ENCODE measurements at regions not wholly inside any gene's neighbourhood (a gene's known extent, or its start where the extent isn't known, plus 50 kb on each side); places are given as distances from the start of the nearest gene placed in this dataset.

DNA sequence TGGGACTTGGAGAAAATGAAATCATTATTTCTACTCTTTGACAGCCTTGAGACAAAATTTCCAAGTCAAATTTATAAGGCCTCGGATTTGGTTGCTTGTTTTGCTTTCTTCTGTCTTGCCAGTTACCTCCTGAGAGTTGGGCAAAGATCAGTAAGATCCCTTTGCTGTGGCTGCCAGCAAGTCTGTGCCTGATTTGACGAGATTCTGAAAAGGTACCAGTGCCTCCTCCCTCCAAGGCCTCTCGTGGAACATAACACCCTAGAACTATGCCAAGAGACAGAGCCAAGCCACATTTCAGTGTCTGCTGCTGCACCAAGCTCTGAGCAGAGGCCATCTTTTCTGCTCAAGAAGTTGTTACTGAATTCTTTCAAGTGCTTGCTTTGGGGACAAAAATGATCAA lies 61.0 kb downstream of the GTPBP8 start:
- no peak for DNase-seq (ENCODE audit: low read depth in 2 of 2)

DNA sequence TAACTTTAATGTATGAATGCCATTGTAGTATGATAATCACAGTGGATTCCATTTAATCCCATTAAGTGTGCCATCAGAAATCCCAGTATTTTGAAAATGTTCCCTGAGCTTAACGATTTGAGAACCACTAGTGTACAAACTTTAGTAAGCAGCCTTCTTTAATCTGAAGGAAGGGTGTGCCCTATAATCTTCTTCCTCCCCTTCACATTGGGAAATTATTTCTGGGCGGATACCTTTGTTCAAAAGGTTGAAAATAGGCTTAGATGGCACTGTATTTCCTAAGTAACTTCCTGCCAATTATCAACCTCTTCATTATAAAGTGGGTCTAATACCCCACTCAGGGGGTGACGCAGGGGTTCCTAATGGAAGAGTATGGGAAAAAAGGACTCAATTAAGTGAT lies 62.4 kb downstream of the GTPBP8 start:
- DNase-seq (ENCODE audit: low read depth in 2 of 2) = no peak

DNA sequence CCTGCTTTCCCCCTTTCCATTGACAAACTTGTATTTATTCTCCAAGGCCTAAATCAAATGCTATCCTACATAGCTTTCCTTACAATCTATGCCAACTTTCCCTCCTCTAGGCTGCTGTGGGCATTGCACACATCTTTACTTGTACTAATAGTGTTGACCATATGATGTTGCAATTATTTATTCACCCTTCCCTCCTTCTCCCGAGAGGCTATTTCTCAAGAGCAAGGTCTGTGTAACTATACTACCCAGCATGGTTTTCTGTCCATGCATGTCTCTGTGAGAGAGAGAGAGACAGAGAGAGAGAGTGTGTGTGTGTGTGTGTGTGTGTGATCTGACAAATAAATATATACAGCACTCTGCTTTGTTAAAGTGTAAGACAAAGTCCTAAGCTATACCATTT lies 63.8 kb downstream of the GTPBP8 start:
- DNase-seq (ENCODE audit: low read depth in 2 of 2) = no peak

DNA sequence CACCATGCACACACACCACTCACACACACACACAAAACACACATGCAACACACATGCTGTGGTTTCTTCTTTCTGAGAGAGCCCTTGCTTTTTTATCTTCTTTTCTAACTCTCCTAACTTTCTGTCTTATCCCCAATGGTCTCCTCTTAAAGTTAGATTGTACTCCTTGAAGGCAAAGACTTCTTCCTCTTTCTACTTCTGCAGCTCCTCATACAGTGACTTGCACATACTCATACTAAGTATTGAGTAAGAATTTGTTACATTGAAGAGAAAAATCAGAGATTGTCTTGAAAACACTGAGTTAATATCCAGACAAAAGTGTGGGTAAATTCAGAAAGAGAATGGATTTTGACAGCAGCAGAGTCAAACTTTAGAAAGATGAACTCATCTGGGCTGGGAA lies 64.4 kb downstream of the GTPBP8 start:
- no peak for DNase-seq (ENCODE audit: low read depth in 2 of 2)

DNA sequence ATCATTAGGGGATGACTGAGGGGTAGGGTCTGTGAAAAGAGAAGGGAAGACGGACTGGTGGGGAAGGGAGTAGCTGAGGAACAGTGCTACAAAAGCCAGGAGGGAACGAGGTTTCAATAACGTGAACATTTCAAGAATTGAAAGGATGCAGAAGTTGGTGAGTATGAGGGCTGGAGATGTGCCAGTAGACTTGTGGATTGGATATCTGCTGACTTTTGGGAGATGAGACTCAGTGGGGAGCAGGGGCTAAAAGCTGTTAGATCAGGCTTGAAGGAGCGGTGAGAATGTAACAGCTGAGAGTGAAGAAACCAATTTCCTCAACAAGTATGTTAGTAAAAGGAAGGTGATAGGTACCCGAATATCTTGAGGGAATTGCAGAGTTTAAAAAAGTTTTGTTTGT lies 65.2 kb downstream of the GTPBP8 start:
- no peak for DNase-seq (ENCODE audit: low read depth in 2 of 2)

DNA sequence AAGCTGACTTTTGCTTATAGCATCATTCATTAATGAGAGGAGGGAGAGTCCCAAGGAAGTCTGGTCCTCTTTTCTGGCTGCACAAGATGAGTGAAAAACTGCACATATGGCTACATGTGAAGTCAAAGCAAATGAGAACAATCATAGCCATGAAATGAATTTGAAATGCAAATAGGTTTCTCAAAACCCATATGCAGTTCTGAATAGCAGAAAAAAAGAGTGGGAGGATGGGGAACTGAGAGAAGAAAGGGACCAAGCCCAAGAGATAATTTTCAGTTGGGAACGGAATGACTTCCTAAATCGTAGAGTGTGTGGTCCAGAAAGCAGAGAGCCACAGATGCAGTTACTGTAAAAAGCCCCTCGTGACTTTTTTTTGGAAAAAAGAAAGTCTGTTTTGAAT lies 66.3 kb downstream of the GTPBP8 start:
- no peak for DNase-seq (ENCODE audit: low read depth in 2 of 2)

DNA sequence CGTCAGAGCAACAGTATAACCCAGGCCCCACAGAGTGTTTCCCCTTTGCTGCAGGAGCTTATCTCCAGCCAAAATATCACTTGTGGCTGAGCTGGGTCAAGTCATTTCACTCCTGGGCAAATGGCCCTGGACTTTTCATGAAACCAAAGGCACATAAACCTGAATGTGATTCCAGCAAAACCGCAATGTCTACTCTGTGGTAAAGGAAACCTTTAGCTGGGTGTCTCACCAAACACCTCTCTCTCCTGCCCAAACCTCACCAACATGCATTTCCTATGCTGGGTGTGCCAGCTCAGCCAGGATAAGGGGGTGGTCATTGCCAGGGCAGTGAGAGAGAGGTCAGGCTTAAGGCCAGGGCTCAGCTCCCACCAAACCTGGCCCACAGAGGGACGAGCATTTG lies 67.4 kb downstream of the GTPBP8 start:
- no peak for DNase-seq (ENCODE audit: low read depth in 2 of 2)

DNA sequence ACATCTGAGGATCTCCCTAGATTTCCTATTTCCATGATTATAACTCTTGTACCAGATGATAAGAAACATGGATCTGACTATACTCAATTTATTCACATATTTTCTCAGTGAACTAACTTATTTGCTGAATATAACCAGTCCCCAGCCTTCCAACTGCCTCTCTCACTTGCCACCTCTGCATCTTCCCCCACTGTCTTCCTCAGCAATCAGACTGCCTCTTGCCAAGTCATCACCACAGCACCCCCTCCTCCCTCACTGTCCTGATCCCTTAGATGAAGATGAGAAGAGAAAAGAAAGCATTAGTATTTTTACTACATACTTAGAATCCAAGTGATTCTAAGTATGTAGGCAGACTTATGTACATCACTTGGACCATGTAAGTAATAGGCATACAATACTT lies 71.9 kb downstream of the GTPBP8 start:
- no peak for DNase-seq (ENCODE audit: low read depth in 2 of 2)

DNA sequence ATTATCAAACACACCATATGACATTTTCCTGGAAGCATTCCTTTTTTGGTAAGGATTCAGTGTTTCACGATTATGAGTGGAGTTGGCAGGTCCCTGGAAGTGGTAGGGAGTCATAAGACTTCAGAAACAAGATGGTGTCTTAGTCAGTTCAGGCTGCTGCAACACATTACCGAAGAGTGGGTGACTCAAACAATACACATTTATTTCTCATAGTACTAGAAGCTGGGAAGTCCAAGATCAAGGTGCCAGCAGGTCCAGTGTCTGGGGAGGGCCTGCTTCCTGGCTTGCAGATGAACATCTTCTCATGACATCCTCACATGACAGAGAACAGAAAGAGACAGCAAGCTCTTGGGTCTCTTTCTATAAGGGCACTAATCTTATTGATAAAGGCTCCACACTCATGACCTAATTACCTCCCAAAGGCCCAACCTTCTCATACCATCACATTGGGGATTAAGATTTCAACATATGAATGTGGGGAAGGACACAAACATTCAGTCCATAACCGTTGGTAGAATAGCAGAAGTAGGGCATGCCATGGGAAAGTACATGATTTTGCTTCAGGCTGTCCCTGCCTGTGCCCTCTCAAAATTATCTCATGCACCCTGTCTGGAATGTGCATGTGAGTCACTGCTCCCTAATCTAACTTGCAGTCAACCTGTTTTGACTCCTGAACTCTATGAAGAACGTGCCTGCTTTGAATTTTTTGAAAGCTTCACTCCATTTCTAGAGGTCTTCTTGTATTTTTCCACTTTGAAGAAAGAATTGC lies 72.5 kb downstream of the GTPBP8 start:
- DNase-seq (ENCODE audit: low read depth in 2 of 2) = no peak

DNA sequence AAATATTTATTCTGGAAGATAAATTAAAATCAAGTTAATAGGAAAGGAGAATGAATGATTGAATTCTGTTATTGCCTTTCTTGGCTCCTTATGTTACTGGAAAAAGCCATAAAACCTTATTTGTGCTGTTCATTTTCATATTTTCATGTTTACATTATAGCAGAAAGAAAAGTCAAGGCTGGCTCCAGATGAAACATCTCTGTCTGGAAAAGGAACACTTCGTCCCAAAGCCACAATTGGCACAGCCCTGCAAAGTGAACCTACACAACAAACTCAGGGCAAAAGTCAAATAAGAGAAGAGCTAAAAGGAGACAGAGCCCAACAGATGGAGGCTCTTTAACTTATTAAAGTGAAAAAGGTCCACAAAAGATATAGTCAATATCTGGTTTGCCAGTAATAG lies 73.4 kb downstream of the GTPBP8 start:
- DNase-seq (ENCODE audit: low read depth in 2 of 2) = no peak

DNA sequence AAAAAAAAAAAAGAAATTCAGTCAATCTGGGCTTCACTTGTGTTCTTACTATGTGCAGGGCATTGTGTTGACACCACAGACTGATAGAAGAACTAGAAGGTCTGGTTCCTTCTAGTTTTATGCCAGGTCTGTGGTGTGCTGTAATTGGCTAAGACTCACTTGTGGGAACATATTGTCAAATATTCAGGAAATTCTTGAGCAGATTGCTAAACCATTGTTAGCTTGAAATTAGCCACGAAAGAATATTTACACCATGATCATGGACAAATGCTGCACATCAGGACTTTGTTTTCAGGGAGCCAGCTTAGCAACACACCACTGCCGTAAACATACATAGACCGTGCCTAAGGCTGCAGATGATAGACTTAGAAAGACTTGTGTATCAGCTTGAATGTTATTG lies 74.6 kb downstream of the GTPBP8 start:
- DNase-seq (ENCODE audit: low read depth in 2 of 2) = no peak

DNA sequence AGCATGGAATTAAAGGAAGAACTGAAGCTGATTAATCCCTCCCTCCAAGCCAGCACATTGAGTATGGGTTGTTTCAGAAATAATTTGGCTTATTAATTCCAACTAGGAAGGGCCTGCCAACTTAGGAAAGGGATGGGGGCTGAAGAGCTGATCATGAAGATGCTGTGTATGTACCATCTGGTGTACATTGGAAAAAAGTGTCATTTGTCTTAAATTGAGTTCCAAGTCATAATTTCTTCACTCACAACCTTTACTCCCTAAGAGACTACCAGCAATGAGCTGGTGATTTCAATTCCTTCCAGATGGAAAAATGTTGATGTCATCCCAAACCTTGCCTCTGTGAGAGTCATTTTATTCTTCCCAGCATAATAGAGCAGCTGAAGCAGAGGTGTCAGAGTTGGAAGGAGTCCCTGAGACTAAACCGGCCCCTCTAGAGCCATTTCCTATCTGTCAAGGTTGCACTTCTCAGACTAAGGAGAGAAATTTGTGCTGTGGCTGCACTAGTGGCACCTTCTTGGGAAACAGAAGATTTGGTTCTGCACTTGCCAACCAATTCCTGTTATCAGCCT lies 79.4 kb downstream of the GTPBP8 start:
- DNase-seq (ENCODE audit: low read depth in 2 of 2) = no peak

DNA sequence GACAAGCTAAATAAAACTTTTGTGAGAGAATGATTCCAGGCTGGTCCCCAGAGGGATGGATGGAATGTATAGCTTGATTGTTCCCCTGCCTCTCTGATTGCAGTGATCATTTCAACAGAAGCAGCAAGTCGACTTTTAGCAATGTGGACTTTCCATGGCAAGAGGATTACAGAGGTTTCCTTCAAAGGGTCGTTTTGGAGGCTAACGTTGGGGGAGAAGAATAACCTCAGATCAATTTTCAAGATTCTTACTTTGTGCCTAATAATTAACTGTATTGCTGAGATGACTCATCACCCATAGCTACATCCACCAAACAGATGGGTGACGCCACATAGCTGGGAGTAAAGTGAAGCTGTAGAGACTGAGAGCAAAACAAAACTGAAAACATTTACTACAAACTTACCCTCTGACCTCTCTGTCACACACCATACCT lies 79.9 kb downstream of the GTPBP8 start:
- DNase-seq (ENCODE audit: low read depth in 2 of 2) = no peak

DNA sequence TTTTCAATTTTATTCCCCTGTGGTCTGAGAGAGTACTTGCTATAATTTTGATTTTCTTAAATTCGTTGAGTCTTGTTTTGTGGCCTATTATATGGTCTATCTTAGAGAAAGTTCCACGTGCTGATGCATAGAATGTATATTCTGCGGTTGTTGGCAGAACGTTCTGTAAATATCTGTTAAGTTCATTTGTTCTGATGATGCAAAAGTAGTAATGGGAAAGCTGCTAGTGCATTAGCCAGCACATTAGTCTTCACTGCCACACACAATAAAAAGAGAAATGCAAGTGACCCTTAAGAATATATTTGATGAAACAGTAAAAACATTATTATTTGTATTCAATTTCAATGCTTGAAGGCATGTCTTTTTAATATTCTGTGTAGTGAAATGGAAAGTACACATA lies 84.8 kb downstream of the GTPBP8 start:
- DNase-seq (ENCODE audit: low read depth in 2 of 2) = no peak

DNA sequence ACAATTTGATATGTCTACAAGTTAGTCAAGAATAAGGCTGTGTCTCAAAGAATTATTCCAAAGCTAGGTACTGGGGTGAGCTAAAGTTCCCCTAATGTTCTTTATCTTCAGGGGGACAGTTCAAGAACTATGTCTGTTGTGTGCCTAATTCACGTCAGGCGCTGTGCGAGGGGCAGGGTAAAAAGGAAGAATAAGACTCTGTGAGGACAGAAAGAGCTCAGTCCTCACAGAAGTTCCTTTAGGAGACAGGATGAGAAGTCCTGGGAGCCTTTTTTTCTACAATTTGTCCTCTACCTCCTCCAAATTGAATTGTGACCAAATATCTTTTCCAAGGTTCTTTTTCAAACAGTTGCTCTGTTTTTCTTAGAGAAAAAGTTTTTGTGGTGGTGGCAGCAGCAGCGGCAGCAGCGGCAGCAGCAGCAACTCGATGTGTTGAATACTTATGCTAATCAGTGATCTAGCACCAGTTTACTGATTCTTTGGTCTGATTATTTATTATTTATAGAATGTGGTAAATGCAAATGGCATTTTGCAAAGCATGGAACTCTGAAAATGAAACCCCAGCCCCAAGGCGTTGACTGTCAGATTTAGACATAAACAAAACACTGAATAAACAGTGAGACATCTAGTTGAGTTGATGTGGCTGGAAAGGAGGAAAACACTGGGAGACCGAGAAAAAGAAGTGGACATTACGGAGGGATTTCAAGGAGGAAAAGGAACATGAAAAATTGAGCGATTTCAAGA lies 88.6 kb downstream of the GTPBP8 start:
- no peak for DNase-seq (ENCODE audit: low read depth in 2 of 2)

DNA sequence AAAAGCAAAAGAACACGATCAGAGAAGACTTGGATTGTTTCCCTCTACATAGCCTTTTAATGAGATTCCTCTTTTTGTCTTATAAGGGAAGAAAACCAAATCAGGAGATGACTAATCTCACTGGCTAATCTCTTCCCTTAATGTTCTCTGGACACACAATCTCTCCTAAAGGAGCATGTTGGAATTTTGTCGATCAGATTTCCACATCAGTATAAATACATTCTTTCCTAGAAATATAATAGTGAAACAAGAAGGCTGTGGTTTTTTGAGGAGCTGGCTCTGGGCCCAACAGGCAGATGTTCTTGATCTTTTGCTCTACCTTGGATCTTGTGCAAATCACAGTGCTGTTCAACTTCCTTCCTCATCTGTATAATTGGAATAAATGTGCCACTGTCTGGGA lies 94.0 kb downstream of the GTPBP8 start:
- DNase-seq (ENCODE audit: low read depth in 2 of 2) = no peak

DNA sequence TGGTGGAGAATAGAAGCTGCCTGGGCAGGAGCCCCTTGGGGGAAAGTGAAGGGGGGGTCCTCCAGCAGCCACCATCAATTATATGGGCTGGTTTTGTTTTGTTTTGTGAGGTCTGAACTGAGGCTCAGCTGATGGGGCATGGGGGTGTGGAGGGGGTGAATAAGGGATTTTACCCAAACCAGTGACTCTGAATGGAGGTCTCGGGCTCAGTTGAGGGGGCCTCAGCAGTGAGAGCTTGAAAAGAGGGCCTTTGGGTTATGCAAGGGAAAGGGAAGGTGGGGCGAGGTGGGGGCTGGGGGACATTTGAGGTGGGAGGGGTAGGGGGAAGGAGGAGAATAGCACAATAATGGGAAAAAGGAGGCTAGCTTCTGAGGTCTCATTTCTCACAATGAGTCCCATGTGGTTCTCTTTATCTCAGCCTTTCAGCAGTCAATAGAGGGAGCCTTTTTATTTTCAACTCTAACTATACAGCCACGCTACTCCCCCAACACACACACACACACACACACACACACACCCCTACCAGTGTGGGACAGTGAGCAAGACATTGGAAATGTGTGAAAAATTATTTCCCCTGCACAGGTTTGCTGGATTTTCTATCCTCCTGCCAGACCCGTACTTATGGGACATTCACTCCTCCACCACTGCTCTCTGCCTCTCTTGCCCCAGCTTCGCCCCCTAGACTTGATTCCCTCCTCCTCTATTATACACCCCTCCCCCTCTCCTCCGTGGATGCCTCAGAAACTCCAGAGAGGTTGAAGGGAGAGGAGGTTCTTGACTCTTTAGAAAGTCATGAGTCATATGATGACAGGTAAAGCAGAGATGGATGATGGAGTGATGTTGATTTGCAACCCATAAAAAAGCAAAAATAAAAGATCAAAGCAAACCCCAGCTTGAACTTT lies 96.0 kb downstream of the GTPBP8 start:
- DNase-seq (ENCODE audit: low read depth in 2 of 2) = no peak

DNA sequence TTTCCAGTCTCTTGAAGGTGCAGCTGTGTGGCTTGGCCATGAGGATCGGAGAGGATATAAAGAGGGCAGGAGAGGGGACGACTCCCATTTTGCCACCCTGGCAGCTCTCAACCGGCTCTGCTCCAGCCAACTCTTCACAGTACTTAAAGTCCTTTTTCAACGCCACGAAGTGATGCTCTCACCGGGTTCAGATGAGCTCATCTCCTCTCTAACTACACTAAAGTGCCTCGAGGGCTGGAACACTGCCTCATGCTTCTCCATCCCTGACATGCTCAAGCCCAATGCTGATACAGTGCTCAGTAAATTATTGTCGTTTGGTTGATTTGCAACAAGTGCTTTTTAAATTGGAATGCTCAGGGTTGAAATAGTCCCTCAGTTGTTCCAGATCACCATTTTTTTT lies 97.8 kb downstream of the GTPBP8 start:
- DNase-seq (ENCODE audit: low read depth in 2 of 2) = no peak

DNA sequence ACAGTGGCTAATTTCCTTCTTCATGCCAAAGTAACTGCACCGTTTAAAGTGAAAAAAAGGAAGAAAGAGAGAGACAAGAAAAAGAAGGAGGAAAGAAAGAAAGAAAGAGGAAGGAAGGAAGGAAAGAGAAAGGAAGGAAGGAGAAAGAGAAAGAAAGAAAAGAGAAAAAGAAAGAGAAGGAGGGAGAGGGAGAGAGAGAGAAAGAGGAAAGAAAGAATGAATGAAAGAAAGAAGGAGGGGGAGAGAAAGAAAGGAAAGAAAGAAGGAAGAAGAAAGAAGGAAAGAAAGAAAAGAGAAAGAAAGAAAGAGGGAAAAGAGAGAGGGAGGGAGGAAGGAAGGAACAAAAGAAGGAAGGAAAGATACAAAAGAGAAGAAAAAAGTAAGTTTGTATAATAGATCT lies 100.6 kb downstream of the GTPBP8 start:
- DNase-seq (ENCODE audit: low read depth in 2 of 2) = no peak

DNA sequence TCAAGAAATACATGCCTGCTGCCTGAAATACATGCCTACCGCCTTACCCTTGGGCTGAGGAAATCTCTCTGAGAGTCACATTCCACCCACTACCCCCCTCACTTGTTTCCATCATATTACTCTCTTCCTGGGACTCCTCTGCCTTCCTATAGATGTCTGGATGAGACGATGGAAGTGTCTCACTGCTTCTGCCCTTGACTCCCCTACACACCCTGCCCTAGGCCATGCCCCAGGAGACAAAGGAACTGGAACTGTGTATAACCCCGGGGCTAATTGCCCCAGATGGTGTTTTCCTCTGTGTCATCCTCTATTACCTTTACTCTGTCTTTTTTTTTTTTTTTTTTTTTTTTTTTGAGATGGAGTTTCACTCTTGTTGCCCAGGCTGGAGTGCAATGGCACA lies 102.0 kb downstream of the GTPBP8 start:
- no peak for DNase-seq (ENCODE audit: low read depth in 2 of 2)

DNA sequence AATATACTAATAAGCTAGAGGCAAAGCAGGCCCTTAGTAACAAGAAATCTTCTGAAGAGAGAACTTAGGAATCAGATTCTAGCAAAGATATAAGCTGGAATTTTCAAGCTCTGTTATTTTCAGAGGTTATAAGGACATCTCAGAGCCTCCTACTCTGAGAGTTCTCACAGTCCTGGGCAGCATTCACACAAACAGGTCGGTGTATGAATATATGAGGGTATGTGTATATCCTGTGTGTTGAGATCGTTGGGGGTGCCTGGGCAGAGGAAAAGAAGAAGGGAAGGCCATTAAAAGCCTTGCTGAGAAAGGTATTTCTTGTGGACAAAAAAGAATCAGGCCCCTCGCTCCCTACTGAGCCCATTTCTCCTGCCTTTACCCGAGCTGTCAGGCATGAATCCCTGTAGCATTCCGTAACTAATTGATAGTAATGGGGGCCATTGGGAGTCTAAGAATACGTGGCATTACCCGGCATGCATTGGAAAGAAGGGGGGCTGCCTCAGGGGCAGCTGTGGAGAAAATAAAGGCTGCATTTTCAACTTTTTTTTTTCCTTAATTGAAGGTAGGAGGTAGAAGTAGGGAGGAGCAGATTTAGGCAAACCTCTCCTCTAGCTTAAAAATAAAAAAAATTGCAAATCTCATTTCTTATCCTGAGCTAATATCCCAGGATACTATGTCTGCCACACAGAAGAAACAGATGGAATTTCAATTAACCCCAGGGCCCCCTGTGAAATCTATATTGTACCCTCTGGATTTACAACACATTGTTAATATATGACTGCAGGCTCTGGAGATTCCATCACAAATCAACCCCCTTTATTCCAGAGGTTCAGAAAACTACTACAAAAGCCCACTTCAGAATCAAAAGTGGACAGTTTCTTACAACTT lies 103.8 kb downstream of the GTPBP8 start:
- DNase-seq (ENCODE audit: low read depth in 2 of 2) = no peak
